WTC11 (cell line): ENCODE measurements at regions not wholly inside any gene's neighbourhood (a gene's known extent, or its start where the extent isn't known, plus 50 kb on each side); places are given as distances from the start of the nearest gene placed in this dataset.

Experiments
- CBFB ChIP-seq: sonication (generic); formaldehyde crosslinking; IDR thresholded peaks from 2 replicates; pipeline ENCODE4 v1.8.1; 2022; ENCODE audit warnings: mild to moderate bottlenecking, low read depth, missing genetic modification reagents
- CTCF ChIP-seq: fragments of 200-600 bp; IDR thresholded peaks from 2 replicates; pipeline ENCODE4 v1.8.0; 2022; ENCODE audit warnings: antibody characterized with exemption
- FOXJ3 ChIP-seq: sonication (generic); formaldehyde crosslinking; IDR thresholded peaks from 2 replicates; pipeline ENCODE4 v1.9.0; 2021; ENCODE audit warnings: missing genetic modification reagents, mild to moderate bottlenecking, borderline replicate concordance
- FOXP4 ChIP-seq: sonication (generic); formaldehyde crosslinking; IDR thresholded peaks from 2 replicates; pipeline ENCODE4 v1.8.0; 2022; ENCODE audit warnings: mild to moderate bottlenecking, missing genetic modification reagents
- NFE2L1 ChIP-seq: sonication (generic); formaldehyde crosslinking; IDR thresholded peaks from 2 replicates; pipeline ENCODE4 v1.8.1; 2023; ENCODE audit warnings: missing genetic modification reagents
- NR2C2 ChIP-seq: sonication (generic); formaldehyde crosslinking; IDR thresholded peaks from 2 replicates; pipeline ENCODE4 v1.8.0; 2022; ENCODE audit warnings: mild to moderate bottlenecking, missing genetic modification reagents
- PREB ChIP-seq: sonication (generic); formaldehyde crosslinking; IDR thresholded peaks from 2 replicates; pipeline ENCODE4 v1.8.1; 2022; ENCODE audit warnings: mild to moderate bottlenecking, missing genetic modification reagents, moderate library complexity, borderline replicate concordance
- SP1 ChIP-seq: sonication (generic); formaldehyde crosslinking; conservative IDR thresholded peaks from 2 replicates; pipeline ENCODE4 v1.8.1; 2022; ENCODE audit warnings: missing genetic modification reagents
- TP53 ChIP-seq: sonication (generic); formaldehyde crosslinking; IDR thresholded peaks from 2 replicates; pipeline ENCODE4 v1.8.1; 2023; ENCODE audit warnings: mild to moderate bottlenecking, missing genetic modification reagents
- ZSCAN18 ChIP-seq: fragments of 250-450 bp; sonication (Bioruptor Pico); IDR thresholded peaks from 2 replicates; pipeline ENCODE4 v2.1.2; 2022; ENCODE audit warnings: mild to moderate bottlenecking, moderate library complexity
- TF ChIP-seq, protein P1 (sequence below): sonication (generic); formaldehyde crosslinking; conservative IDR thresholded peaks from 2 replicates; pipeline ENCODE4 v1.8.1; 2022; ENCODE audit warnings: mild to moderate bottlenecking, missing genetic modification reagents

DNA sequence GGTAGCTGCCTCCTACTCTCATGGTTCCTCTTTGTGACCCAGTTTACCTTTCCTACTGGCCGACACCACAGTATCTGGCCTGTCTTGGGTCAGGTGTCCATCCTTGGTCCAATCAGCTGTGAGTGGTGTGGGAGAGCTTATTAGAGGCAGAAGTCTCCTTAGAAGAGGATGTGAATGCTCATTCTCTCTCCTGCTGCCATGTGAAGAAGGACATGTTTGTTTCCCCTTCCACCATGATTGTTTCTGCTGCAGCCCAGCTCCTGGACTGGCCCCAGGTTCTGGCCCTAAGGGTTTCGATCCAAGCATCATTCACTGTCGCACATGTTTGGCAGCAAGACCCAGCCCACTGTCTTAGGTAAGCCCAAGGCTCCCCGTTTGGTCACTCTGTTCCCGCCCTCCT lies 55.3 kb upstream of the TGIF1 start:
- TF ChIP-seq CTCF (no peak), CBFB (CRISPR knock-in tag) (no peak), NR2C2 (CRISPR knock-in tag) (no peak), ZSCAN18 (CRISPR knock-in tag) (no peak), NFE2L1 (no peak), SP1 (CRISPR knock-in tag) (no peak), FOXP4 (CRISPR knock-in tag) (no peak), FOXJ3 (CRISPR knock-in tag) (no peak), PREB (CRISPR knock-in tag) (no peak), TP53 (CRISPR knock-in tag) (no peak)
- TF ChIP-seq, protein P1, sequence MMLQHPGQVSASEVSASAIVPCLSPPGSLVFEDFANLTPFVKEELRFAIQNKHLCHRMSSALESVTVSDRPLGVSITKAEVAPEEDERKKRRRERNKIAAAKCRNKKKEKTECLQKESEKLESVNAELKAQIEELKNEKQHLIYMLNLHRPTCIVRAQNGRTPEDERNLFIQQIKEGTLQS, result no peak
